GM11168 (cell line): ENCODE measurements at regions not wholly inside any gene's neighbourhood (a gene's known extent, or its start where the extent isn't known, plus 50 kb on each side); places are given as distances from the start of the nearest gene placed in this dataset.
"Not testable (repeated sequence)": the region's sequence is repeated elsewhere in the genome, so short reads cannot be mapped to it uniquely, and the experiment has no call there.

Experiments used
- in situ Hi-C: fragments of 300-500 bp; cut with MboI; formaldehyde crosslinking; loops from one replicate; pipeline ENCODE4 v1.12.0; 2022; ENCODE audit warnings: low sequenced_read_pairs; ENCODE audit not compliant: unreplicated experiment

- in situ Hi-C loops: no loop called here
Measured at GRCh38 chr1:187960125-187960638, 1131.4 kb downstream of the PLA2G4A start.

GRCh38 chr1:187961895-187962294, 1133.1 kb downstream of the PLA2G4A start:
- in situ Hi-C loops: no loop called here

- in situ Hi-C loops: no loop called here
Measured at GRCh38 chr1:187971851-187972250, 1143.1 kb downstream of the PLA2G4A start.

- in situ Hi-C loops: no loop called here
Measured at GRCh38 chr1:187977298-187977697, 1148.5 kb downstream of the PLA2G4A start.

GRCh38 chr1:187985145-187985896, 1156.6 kb downstream of the PLA2G4A start:
- in situ Hi-C loops: no loop called here

- in situ Hi-C loops: no loop called here
Measured at GRCh38 chr1:187985897-187986654, 1157.3 kb downstream of the PLA2G4A start.

- in situ Hi-C loops: no loop called here
Measured at GRCh38 chr1:187987236-187987776, 1158.6 kb downstream of the PLA2G4A start.

- in situ Hi-C loops: no loop called here
Measured at GRCh38 chr1:187991944-187992343, 1163.2 kb downstream of the PLA2G4A start.

- in situ Hi-C loops: no loop called here
Measured at GRCh38 chr1:187996780-187997179, 1168.0 kb downstream of the PLA2G4A start.

GRCh38 chr1:187999973-188000372, 1171.2 kb downstream of the PLA2G4A start:
- in situ Hi-C loops: no loop called here

GRCh38 chr1:188003687-188004086, 1174.9 kb downstream of the PLA2G4A start:
- in situ Hi-C loops: not testable (repeated sequence)

- in situ Hi-C loops: no loop called here
Measured at GRCh38 chr1:188004849-188005248, 1176.1 kb downstream of the PLA2G4A start.

- in situ Hi-C loops: no loop called here
Measured at GRCh38 chr1:188006354-188006753, 1177.6 kb downstream of the PLA2G4A start.

- in situ Hi-C loops: not testable (repeated sequence)
Measured at GRCh38 chr1:188013222-188013849, 1184.6 kb downstream of the PLA2G4A start.

GRCh38 chr1:188017921-188018320, 1189.2 kb downstream of the PLA2G4A start:
- in situ Hi-C loops: no loop called here

- in situ Hi-C loops: no loop called here
Measured at GRCh38 chr1:188022661-188023060, 1193.9 kb downstream of the PLA2G4A start.

GRCh38 chr1:188023206-188023605, 1194.5 kb downstream of the PLA2G4A start:
- in situ Hi-C loops: no loop called here

- in situ Hi-C loops: no loop called here
Measured at GRCh38 chr1:188027613-188028012, 1198.9 kb downstream of the PLA2G4A start.

- in situ Hi-C loops: not testable (repeated sequence)
Measured at GRCh38 chr1:188037572-188037971, 1208.8 kb downstream of the PLA2G4A start.

- in situ Hi-C loops: no loop called here
Measured at GRCh38 chr1:188043536-188044245, 1214.9 kb downstream of the PLA2G4A start.
